SK-N-SH (cell line): ENCODE measurements at regions not wholly inside any gene's neighbourhood (a gene's known extent, or its start where the extent isn't known, plus 50 kb on each side); places are given as distances from the start of the nearest gene placed in this dataset.

Source experiments
- GABPA ChIP-seq: IDR thresholded peaks from 2 replicates; pipeline ENCODE4 v1.4.0; 2012; ENCODE audit warnings: low read depth, mild to moderate bottlenecking
- SMC3 ChIP-seq: IDR thresholded peaks from 2 replicates; pipeline ENCODE4 v1.6.1; 2012; ENCODE audit warnings: low read depth, low read length, improper control_type of control experiment
- TF ChIP-seq, protein P1 (sequence below): IDR thresholded peaks from 2 replicates; pipeline ENCODE4 v1.4.0; 2012; ENCODE audit warnings: low read depth
- TF ChIP-seq, protein P2 (sequence below): fragments of 200-600 bp; sonication (generic); IDR thresholded peaks from 2 replicates; pipeline ENCODE4 v1.6.1; 2017; ENCODE audit warnings: antibody characterized with exemption, mild to moderate bottlenecking, moderate library complexity
- TF ChIP-seq, protein P3 (sequence below): fragments of 150-350 bp; IDR thresholded peaks from 2 replicates; pipeline ENCODE4 v1.6.1; 2016; ENCODE audit warnings: mild to moderate bottlenecking, low read depth, low read length

- TF ChIP-seq SMC3: no peak
- TF ChIP-seq, protein P1, sequence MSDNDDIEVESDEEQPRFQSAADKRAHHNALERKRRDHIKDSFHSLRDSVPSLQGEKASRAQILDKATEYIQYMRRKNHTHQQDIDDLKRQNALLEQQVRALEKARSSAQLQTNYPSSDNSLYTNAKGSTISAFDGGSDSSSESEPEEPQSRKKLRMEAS: no peak
- no peak for TF ChIP-seq GABPA
- TF ChIP-seq, protein P2, sequence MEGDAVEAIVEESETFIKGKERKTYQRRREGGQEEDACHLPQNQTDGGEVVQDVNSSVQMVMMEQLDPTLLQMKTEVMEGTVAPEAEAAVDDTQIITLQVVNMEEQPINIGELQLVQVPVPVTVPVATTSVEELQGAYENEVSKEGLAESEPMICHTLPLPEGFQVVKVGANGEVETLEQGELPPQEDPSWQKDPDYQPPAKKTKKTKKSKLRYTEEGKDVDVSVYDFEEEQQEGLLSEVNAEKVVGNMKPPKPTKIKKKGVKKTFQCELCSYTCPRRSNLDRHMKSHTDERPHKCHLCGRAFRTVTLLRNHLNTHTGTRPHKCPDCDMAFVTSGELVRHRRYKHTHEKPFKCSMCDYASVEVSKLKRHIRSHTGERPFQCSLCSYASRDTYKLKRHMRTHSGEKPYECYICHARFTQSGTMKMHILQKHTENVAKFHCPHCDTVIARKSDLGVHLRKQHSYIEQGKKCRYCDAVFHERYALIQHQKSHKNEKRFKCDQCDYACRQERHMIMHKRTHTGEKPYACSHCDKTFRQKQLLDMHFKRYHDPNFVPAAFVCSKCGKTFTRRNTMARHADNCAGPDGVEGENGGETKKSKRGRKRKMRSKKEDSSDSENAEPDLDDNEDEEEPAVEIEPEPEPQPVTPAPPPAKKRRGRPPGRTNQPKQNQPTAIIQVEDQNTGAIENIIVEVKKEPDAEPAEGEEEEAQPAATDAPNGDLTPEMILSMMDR: no peak
- TF ChIP-seq, protein P3, sequence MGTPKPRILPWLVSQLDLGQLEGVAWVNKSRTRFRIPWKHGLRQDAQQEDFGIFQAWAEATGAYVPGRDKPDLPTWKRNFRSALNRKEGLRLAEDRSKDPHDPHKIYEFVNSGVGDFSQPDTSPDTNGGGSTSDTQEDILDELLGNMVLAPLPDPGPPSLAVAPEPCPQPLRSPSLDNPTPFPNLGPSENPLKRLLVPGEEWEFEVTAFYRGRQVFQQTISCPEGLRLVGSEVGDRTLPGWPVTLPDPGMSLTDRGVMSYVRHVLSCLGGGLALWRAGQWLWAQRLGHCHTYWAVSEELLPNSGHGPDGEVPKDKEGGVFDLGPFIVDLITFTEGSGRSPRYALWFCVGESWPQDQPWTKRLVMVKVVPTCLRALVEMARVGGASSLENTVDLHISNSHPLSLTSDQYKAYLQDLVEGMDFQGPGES: no peak
These were observed 354.8 kb downstream of the NR2F1-AS1 start for GRCh38 chr5:93226202-93226735.
